ENCODE measurements at regions not wholly inside any gene's neighbourhood (a gene's known extent, or its start where the extent isn't known, plus 50 kb on each side); places are given as distances from the start of the nearest gene placed in this dataset.
"Not testable (repeated sequence)": the region's sequence is repeated elsewhere in the genome, so short reads cannot be mapped to it uniquely, and the experiment has no call there.

DNA sequence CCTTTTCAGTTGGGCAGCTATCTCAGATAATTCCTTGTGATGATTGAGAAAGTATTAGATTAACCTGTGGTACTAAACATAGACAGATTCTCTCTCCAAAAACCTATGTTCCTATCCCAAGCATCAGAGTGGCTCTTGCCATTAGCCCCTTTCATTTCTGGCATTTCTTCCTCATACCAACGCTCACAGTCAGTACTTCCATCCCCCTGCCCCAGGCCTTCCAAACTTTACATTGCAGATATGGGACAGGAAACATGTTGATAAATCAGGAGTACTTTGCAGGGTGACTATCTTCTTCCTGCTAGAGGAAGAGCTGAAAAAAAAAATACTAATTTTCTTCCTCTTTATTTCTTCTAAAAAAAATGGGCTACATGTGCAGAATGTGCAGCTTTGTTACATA lies 442.6 kb upstream of the RGMB start:
- no peak overlapping the region for H3K4me3 ChIP-seq (ENCODE audit: low read length in 2 of 2)
- ATAC-seq (ENCODE audit: low FRiP score): no peak
- H3K36me3 ChIP-seq (ENCODE audit: control insufficient read depth in 1 of 2, insufficient read depth in 2 of 2, low read length in 1 of 2): no peaks in the 10 kb centered on the region
- intact Hi-C loops (cut with DNase I): no loop called here
- no peak overlapping the region for H3K27ac ChIP-seq (ENCODE audit: low read depth in 1 of 2, low read length in 2 of 2)
- WGBS, 2 donors: 77 to 92% methylated on average over 1 of the region's 1 CpG
- no peaks in the 10 kb centered on the region for H3K4me1 ChIP-seq (ENCODE audit: control insufficient read depth in 1 of 2, insufficient read depth in 2 of 2, low read length in 2 of 2)
- H3K9me3 ChIP-seq (ENCODE audit: control insufficient read depth, low read length): no peaks in the 10 kb centered on the region
- no peaks in the 10 kb centered on the region for H3K27me3 ChIP-seq (ENCODE audit: control insufficient read depth in 1 of 2, insufficient read depth in 2 of 2, low read length in 1 of 2)
- DNase-seq: no peak

- no peaks in the 10 kb centered on the region for H3K36me3 ChIP-seq (ENCODE audit: control insufficient read depth in 1 of 2, insufficient read depth in 2 of 2, low read length in 1 of 2)
- DNase-seq: no peak
- no peak for ATAC-seq (ENCODE audit: low FRiP score)
- no peaks in the 10 kb centered on the region for H3K9me3 ChIP-seq (ENCODE audit: control insufficient read depth, low read length)
- H3K27ac ChIP-seq (ENCODE audit: low read depth in 1 of 2, low read length in 2 of 2): no peak overlapping the region
- no peaks in the 10 kb centered on the region for H3K27me3 ChIP-seq (ENCODE audit: control insufficient read depth in 1 of 2, insufficient read depth in 2 of 2, low read length in 1 of 2)
- H3K4me1 ChIP-seq (ENCODE audit: control insufficient read depth in 1 of 2, insufficient read depth in 2 of 2, low read length in 2 of 2): no peaks in the 10 kb centered on the region
- H3K4me3 ChIP-seq (ENCODE audit: low read length in 2 of 2): no peak overlapping the region
- intact Hi-C loops (cut with DNase I): no loop called here
Measured at GRCh38 chr5:98333921-98334320, 439.5 kb upstream of the RGMB start.

GRCh38 chr5:98334946-98335345 lies 438.5 kb upstream of the RGMB start:
- intact Hi-C loops (cut with DNase I): no loop called here
- H3K4me3 ChIP-seq (ENCODE audit: low read length in 2 of 2): no peak overlapping the region
- ATAC-seq (ENCODE audit: low FRiP score) (no peak), DNase-seq (no peak)
- no peaks in the 10 kb centered on the region for H3K9me3 ChIP-seq (ENCODE audit: control insufficient read depth, low read length)
- H3K4me1 ChIP-seq (ENCODE audit: control insufficient read depth in 1 of 2, insufficient read depth in 2 of 2, low read length in 2 of 2): no peaks in the 10 kb centered on the region
- WGBS, 2 donors: 80 to 83% methylated on average over 6 of the region's 6 CpGs
- H3K27ac ChIP-seq (ENCODE audit: low read depth in 1 of 2, low read length in 2 of 2): no peak overlapping the region
- no peaks in the 10 kb centered on the region for H3K36me3 ChIP-seq (ENCODE audit: control insufficient read depth in 1 of 2, insufficient read depth in 2 of 2, low read length in 1 of 2)
- no peaks in the 10 kb centered on the region for H3K27me3 ChIP-seq (ENCODE audit: control insufficient read depth in 1 of 2, insufficient read depth in 2 of 2, low read length in 1 of 2)

DNA sequence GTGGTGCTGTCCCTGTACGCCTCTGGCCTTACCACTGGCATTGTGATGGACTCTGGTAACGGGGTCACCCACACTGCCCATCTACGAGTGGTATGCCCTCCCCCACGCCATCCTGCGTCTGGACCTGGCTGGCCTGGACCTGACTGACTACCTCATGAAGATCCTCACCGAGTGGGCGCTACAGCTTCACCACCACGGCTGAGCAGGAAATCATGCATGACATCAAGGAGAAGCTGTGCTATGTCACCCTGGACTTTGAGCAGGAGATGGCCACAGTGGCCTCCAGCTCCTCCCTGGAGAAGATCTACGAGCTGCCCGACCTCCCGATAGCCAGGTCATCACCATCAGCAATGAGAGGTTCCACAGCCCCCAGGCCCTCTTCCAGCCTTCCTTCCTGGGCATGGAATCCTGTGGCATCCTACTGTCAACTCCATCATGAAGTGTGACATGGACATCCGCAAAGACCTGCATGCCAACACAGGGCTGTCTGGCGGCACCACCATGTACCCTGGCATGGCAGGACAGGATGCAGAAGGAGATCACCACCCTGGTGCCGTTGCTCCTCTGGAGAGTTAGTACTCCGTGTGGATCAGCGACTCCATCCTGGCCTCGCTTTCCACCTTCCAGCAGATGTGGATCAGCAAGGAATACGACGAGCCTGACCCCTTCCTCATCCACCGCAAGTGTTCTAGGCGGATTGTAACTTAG lies 434.2 kb upstream of the RGMB start:
- intact Hi-C loops (cut with DNase I): no loop called here
- no peak overlapping the region for H3K27ac ChIP-seq (ENCODE audit: low read depth in 1 of 2, low read length in 2 of 2)
- no peaks in the 10 kb centered on the region for H3K27me3 ChIP-seq (ENCODE audit: control insufficient read depth in 1 of 2, insufficient read depth in 2 of 2, low read length in 1 of 2)
- H3K36me3 ChIP-seq (ENCODE audit: control insufficient read depth in 1 of 2, insufficient read depth in 2 of 2, low read length in 1 of 2): no peaks in the 10 kb centered on the region
- ATAC-seq (ENCODE audit: low FRiP score) (peak; percentile 46), DNase-seq (no peak)
- WGBS, 2 donors: 93 to 94% methylated on average over 21 of the region's 21 CpGs
- H3K9me3 ChIP-seq (ENCODE audit: control insufficient read depth, low read length): no peaks in the 10 kb centered on the region
- H3K4me3 ChIP-seq (ENCODE audit: low read length in 2 of 2): no peak overlapping the region
- H3K4me1 ChIP-seq (ENCODE audit: control insufficient read depth in 1 of 2, insufficient read depth in 2 of 2, low read length in 2 of 2): no peaks in the 10 kb centered on the region

- Histone ChIP-seq H3K9me3 (ENCODE audit: control insufficient read depth, low read length) (no peaks in the 10 kb centered on the region), H3K27ac (ENCODE audit: low read depth in 1 of 2, low read length in 2 of 2) (no peak overlapping the region), H3K27me3 (ENCODE audit: control insufficient read depth in 1 of 2, insufficient read depth in 2 of 2, low read length in 1 of 2) (no peaks in the 10 kb centered on the region), H3K4me1 (ENCODE audit: control insufficient read depth in 1 of 2, insufficient read depth in 2 of 2, low read length in 2 of 2) (no peaks in the 10 kb centered on the region), H3K36me3 (ENCODE audit: control insufficient read depth in 1 of 2, insufficient read depth in 2 of 2, low read length in 1 of 2) (no peaks in the 10 kb centered on the region), H3K4me3 (ENCODE audit: low read length in 2 of 2) (no peak overlapping the region)
- WGBS, 2 donors: 58 to 62% methylated on average over 4 of the region's 4 CpGs
- no peak for DNase-seq
- intact Hi-C loops (cut with DNase I): no loop called here
- no peak for ATAC-seq (ENCODE audit: low FRiP score)
Measured at GRCh38 chr5:98341038-98342032, 432.1 kb upstream of the RGMB start.

GRCh38 chr5:98342958-98343660 lies 430.4 kb upstream of the RGMB start:
- H3K36me3 ChIP-seq (ENCODE audit: control insufficient read depth in 1 of 2, insufficient read depth in 2 of 2, low read length in 1 of 2); ATAC-seq (ENCODE audit: low FRiP score); H3K4me1 ChIP-seq (ENCODE audit: control insufficient read depth in 1 of 2, insufficient read depth in 2 of 2, low read length in 2 of 2); H3K27me3 ChIP-seq (ENCODE audit: control insufficient read depth in 1 of 2, insufficient read depth in 2 of 2, low read length in 1 of 2); intact Hi-C loops (cut with DNase I); H3K27ac ChIP-seq (ENCODE audit: low read depth in 1 of 2, low read length in 2 of 2); H3K4me3 ChIP-seq (ENCODE audit: low read length in 2 of 2); H3K9me3 ChIP-seq (ENCODE audit: control insufficient read depth, low read length); DNase-seq: not testable (repeated sequence)
- WGBS, 2 donors: 89 to 93% methylated on average over 21 to 22 of the region's 22 CpGs

GRCh38 chr5:98349251-98349989 lies 424.0 kb upstream of the RGMB start:
- H3K4me3 ChIP-seq (ENCODE audit: low read length in 2 of 2): no peak overlapping the region
- DNase-seq (no peak), ATAC-seq (ENCODE audit: low FRiP score) (no peak)
- H3K27me3 ChIP-seq (ENCODE audit: control insufficient read depth in 1 of 2, insufficient read depth in 2 of 2, low read length in 1 of 2): no peaks in the 10 kb centered on the region
- no peaks in the 10 kb centered on the region for H3K9me3 ChIP-seq (ENCODE audit: control insufficient read depth, low read length)
- H3K27ac ChIP-seq (ENCODE audit: low read depth in 1 of 2, low read length in 2 of 2): no peak overlapping the region
- 64 to 74% methylated on average over 6 of the region's 6 CpGs for WGBS, 2 donors
- no peaks in the 10 kb centered on the region for H3K36me3 ChIP-seq (ENCODE audit: control insufficient read depth in 1 of 2, insufficient read depth in 2 of 2, low read length in 1 of 2)
- no peaks in the 10 kb centered on the region for H3K4me1 ChIP-seq (ENCODE audit: control insufficient read depth in 1 of 2, insufficient read depth in 2 of 2, low read length in 2 of 2)
- intact Hi-C loops (cut with DNase I): no loop called here

DNA sequence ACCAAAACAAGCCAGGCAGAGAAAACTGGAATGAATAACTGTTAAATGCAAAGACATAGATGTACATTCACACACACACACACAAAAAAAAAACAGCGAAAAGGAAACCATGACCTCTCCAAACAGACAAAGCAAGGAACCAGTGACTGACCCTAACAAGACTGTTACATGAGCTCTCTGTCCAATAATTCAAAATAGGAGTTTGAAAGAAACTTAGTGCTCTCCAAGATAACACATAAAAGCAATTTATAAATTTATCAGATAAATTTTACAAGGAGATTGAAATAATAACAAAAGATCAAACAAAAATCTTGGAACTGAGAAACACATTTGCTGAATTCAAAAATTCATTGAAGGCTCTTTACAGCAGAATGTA lies 423.5 kb upstream of the RGMB start:
- intact Hi-C loops (cut with DNase I): no loop called here
- DNase-seq (no peak), ATAC-seq (ENCODE audit: low FRiP score) (no peak)
- Histone ChIP-seq H3K4me1 (ENCODE audit: control insufficient read depth in 1 of 2, insufficient read depth in 2 of 2, low read length in 2 of 2) (no peaks in the 10 kb centered on the region), H3K4me3 (ENCODE audit: low read length in 2 of 2) (no peak overlapping the region), H3K27ac (ENCODE audit: low read depth in 1 of 2, low read length in 2 of 2) (no peak overlapping the region), H3K27me3 (ENCODE audit: control insufficient read depth in 1 of 2, insufficient read depth in 2 of 2, low read length in 1 of 2) (no peaks in the 10 kb centered on the region), H3K9me3 (ENCODE audit: control insufficient read depth, low read length) (no peaks in the 10 kb centered on the region), H3K36me3 (ENCODE audit: control insufficient read depth in 1 of 2, insufficient read depth in 2 of 2, low read length in 1 of 2) (no peaks in the 10 kb centered on the region)
- whole genome bisulfite sequencing, 2 donors: 90 to 92% methylated on average over 1 of the region's 1 CpG

Measured in aorta (tissue), 5 donors.